Tibial nerve (tissue), 4 donors: ENCODE measurements at regions not wholly inside any gene's neighbourhood (a gene's known extent, or its start where the extent isn't known, plus 50 kb on each side); places are given as distances from the start of the nearest gene placed in this dataset.

Experiments used
- EP300 ChIP-seq, 2 donors: sonication (generic); formaldehyde crosslinking; IDR thresholded peaks; one replicate each; pipeline ENCODE4 v1.6.1; 2017; ENCODE audit warnings: antibody characterized with exemption in 2 of 2, mild to moderate bottlenecking in 1 of 2
- POLR2A ChIP-seq, 2 donors: fragments of 450-650 bp; IDR thresholded peaks; one replicate each; pipeline ENCODE4 v1.6.1; 2017; ENCODE audit warnings: antibody characterized with exemption in 2 of 2, mild to moderate bottlenecking in 2 of 2, moderate library complexity in 2 of 2
- TF ChIP-seq, protein P1 (sequence below), 5 experiments: fragments of 200-600 bp in 3 of 5; fragments of 450-650 bp in 2 of 5; sonication (generic) in 3 of 5; IDR thresholded peaks; one replicate each; pipeline ENCODE4 v1.5.1; 2016 to 2019; ENCODE audit warnings: antibody characterized with exemption in 5 of 5, mild to moderate bottlenecking in 3 of 5, moderate library complexity in 2 of 5

GRCh38 chr3:110123946-110124345 lies 786.6 kb upstream of the DPPA4 start:
- TF ChIP-seq, protein P1, sequence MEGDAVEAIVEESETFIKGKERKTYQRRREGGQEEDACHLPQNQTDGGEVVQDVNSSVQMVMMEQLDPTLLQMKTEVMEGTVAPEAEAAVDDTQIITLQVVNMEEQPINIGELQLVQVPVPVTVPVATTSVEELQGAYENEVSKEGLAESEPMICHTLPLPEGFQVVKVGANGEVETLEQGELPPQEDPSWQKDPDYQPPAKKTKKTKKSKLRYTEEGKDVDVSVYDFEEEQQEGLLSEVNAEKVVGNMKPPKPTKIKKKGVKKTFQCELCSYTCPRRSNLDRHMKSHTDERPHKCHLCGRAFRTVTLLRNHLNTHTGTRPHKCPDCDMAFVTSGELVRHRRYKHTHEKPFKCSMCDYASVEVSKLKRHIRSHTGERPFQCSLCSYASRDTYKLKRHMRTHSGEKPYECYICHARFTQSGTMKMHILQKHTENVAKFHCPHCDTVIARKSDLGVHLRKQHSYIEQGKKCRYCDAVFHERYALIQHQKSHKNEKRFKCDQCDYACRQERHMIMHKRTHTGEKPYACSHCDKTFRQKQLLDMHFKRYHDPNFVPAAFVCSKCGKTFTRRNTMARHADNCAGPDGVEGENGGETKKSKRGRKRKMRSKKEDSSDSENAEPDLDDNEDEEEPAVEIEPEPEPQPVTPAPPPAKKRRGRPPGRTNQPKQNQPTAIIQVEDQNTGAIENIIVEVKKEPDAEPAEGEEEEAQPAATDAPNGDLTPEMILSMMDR (IDR thresholded peaks at IDR 0.05): no peak
- TF ChIP-seq EP300 (IDR thresholded peaks at IDR 0.05) (no peak), POLR2A (IDR thresholded peaks at IDR 0.05) (no peak)
